WTC11 (cell line): ENCODE measurements at regions not wholly inside any gene's neighbourhood (a gene's known extent, or its start where the extent isn't known, plus 50 kb on each side); places are given as distances from the start of the nearest gene placed in this dataset.

Experiments
- ATAC-seq: fragments of 200-7000 bp; cut with Tn5 transposase; 2 replicates; pipeline ENCODE4 v1.10.0; 2021; ENCODE audit warnings: mild to moderate bottlenecking, moderate library complexity
- CTCF ChIA-PET: fragments of 300-600 bp; sonication (Branson Sonifier 250); formaldehyde crosslinking; loops from one replicate; lab custom pipeline; 2021; ENCODE audit warnings: antibody characterized with exemption; lab: Charles Lee
- POLR2A ChIA-PET: fragments of 350-600 bp; sonication (Branson Sonifier 250); formaldehyde crosslinking; loops from one replicate; lab custom pipeline; 2021; ENCODE audit warnings: antibody characterized with exemption; lab: Charles Lee
- DNase-seq: peaks from one replicate; pipeline ENCODE4 v3.0.0; 2021; ENCODE audit warnings: low spot score
- H3K27ac Mint-ChIP-seq: 2 replicates; pipeline ENCODE4 v1.8.0; 2021; ENCODE audit warnings: mixed read lengths
- H3K27me3 Mint-ChIP-seq: 2 replicates; pipeline ENCODE4 v1.8.0; 2021; ENCODE audit warnings: low read depth, mild to moderate bottlenecking, moderate library complexity, mixed read lengths
- H3K36me3 Mint-ChIP-seq: 2 replicates; pipeline ENCODE4 v1.8.0; 2021; ENCODE audit warnings: mixed read lengths
- H3K4me1 Mint-ChIP-seq: 2 replicates; pipeline ENCODE4 v1.8.0; 2022; ENCODE audit warnings: mixed read lengths
- H3K4me3 Mint-ChIP-seq: 2 replicates; pipeline ENCODE4 v1.8.0; 2021; ENCODE audit warnings: mild to moderate bottlenecking, moderate library complexity, mixed read lengths
- H3K9me3 Mint-ChIP-seq: 2 replicates; pipeline ENCODE4 v1.8.0; 2021; ENCODE audit warnings: mixed read lengths
- EMX1 ChIP-seq: fragments of 250-450 bp; sonication (Bioruptor Pico); IDR thresholded peaks from 2 replicates; pipeline ENCODE4 v1.8.0; 2021; ENCODE audit warnings: mild to moderate bottlenecking
- FOXP1 ChIP-seq: sonication (generic); formaldehyde crosslinking; IDR thresholded peaks from 2 replicates; pipeline ENCODE4 v1.8.0; 2022; ENCODE audit warnings: missing genetic modification reagents, mild to moderate bottlenecking, moderate library complexity, borderline replicate concordance
- GABPB1 ChIP-seq: sonication (generic); formaldehyde crosslinking; IDR thresholded peaks from 2 replicates; pipeline ENCODE4 v1.8.1; 2023; ENCODE audit warnings: mild to moderate bottlenecking, missing genetic modification reagents
- MYBL2 ChIP-seq: sonication (generic); formaldehyde crosslinking; IDR thresholded peaks from 2 replicates; pipeline ENCODE4 v1.8.1; 2023; ENCODE audit warnings: mild to moderate bottlenecking, moderate library complexity, missing genetic modification reagents
- NR3C1 ChIP-seq: sonication (generic); formaldehyde crosslinking; conservative IDR thresholded peaks from 2 replicates; pipeline ENCODE4 v1.8.1; 2023; ENCODE audit warnings: low read depth, mild to moderate bottlenecking, missing genetic modification reagents
- RELA ChIP-seq: sonication (generic); formaldehyde crosslinking; IDR thresholded peaks from 2 replicates; pipeline ENCODE4 v1.8.1; 2022; ENCODE audit warnings: missing genetic modification reagents, mild to moderate bottlenecking, borderline replicate concordance
- SMAD4 ChIP-seq: sonication (generic); formaldehyde crosslinking; IDR thresholded peaks from 2 replicates; pipeline ENCODE4 v1.8.0; 2022; ENCODE audit warnings: mild to moderate bottlenecking, missing genetic modification reagents
- TEAD1 ChIP-seq: sonication (generic); formaldehyde crosslinking; IDR thresholded peaks from 2 replicates; pipeline ENCODE4 v1.8.0; 2022; ENCODE audit warnings: mild to moderate bottlenecking, missing genetic modification reagents
- ZBTB21 ChIP-seq: sonication (generic); formaldehyde crosslinking; IDR thresholded peaks from 2 replicates; pipeline ENCODE4 v1.8.1; 2023; ENCODE audit warnings: mild to moderate bottlenecking, missing genetic modification reagents, borderline replicate concordance
- ZNF219 ChIP-seq: sonication (generic); formaldehyde crosslinking; IDR thresholded peaks from 2 replicates; pipeline ENCODE4 v1.8.0; 2023; ENCODE audit warnings: missing genetic modification reagents, mild to moderate bottlenecking, borderline replicate concordance
- ZNF671 ChIP-seq: fragments of 250-450 bp; sonication (Bioruptor Pico); IDR thresholded peaks from 2 replicates; pipeline ENCODE4 v1.8.0; 2021; ENCODE audit warnings: mild to moderate bottlenecking
- TF ChIP-seq, protein P1 (sequence below): fragments of 250-450 bp; sonication (Bioruptor Pico); IDR thresholded peaks from 2 replicates; pipeline ENCODE4 v1.9.0; 2021; ENCODE audit warnings: mild to moderate bottlenecking
- TF ChIP-seq, protein P2 (sequence below): sonication (generic); formaldehyde crosslinking; IDR thresholded peaks from 2 replicates; pipeline ENCODE4 v1.8.0; 2023; ENCODE audit warnings: mild to moderate bottlenecking, missing genetic modification reagents
- TF ChIP-seq, protein P3 (sequence below): sonication (generic); formaldehyde crosslinking; IDR thresholded peaks from 2 replicates; pipeline ENCODE4 v1.8.0; 2022; ENCODE audit warnings: mild to moderate bottlenecking, missing genetic modification reagents
- TF ChIP-seq, protein P4 (sequence below): sonication (generic); formaldehyde crosslinking; IDR thresholded peaks from 2 replicates; pipeline ENCODE4 v1.8.0; 2023; ENCODE audit warnings: missing genetic modification reagents, mild to moderate bottlenecking, borderline replicate concordance
- TF ChIP-seq, protein P5 (sequence below): sonication (generic); formaldehyde crosslinking; conservative IDR thresholded peaks from 2 replicates; pipeline ENCODE4 v1.8.1; 2022; ENCODE audit warnings: mild to moderate bottlenecking, missing genetic modification reagents
- TF ChIP-seq, protein P6 (sequence below): sonication (generic); formaldehyde crosslinking; IDR thresholded peaks from 2 replicates; pipeline ENCODE4 v1.8.0; 2022; ENCODE audit warnings: mild to moderate bottlenecking, missing genetic modification reagents
- TF ChIP-seq, protein P7 (sequence below): sonication (generic); formaldehyde crosslinking; IDR thresholded peaks from 2 replicates; pipeline ENCODE4 v1.8.1; 2022; ENCODE audit warnings: low read depth, missing genetic modification reagents, borderline replicate concordance
- TF ChIP-seq, protein P8 (sequence below): sonication (generic); formaldehyde crosslinking; IDR thresholded peaks from 2 replicates; pipeline ENCODE4 v1.8.1; 2023; ENCODE audit warnings: mild to moderate bottlenecking, missing genetic modification reagents, moderate library complexity

DNA sequence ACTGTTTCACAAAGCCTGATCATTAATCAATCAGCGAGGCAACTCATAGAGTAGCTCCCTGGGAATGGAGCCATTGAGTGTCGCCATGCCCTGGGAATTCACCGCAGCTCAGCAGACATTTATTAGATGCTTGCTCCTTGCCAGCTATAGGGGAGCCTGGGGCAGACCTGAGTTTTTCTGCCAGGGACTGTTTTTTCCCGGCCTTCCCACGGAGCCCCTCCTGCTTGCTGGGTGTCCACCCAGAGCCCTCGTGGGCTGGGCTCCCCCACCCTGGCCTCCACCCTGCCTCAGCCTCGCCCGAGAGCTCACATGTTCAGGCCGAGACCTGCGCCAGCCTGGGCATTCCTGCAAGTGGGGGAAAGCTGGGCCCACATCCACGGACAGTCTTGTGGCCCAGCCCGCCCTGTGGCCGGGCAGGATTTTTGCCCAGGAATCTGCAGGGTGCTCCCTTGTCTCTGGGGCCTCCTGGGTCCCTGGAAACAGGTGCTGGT lies 64.9 kb downstream of the SMIM38 start:
- DNase-seq: peak; percentile 2
- ChIA-PET POLR2A (no interaction called here), CTCF (interaction anchor here (0.9 to 2.3 kb wide), 2 partner anchors 89 to 119 kb away, joined by 3 to 10 read pairs; no protein-coding TSS in a partner anchor)

DNA sequence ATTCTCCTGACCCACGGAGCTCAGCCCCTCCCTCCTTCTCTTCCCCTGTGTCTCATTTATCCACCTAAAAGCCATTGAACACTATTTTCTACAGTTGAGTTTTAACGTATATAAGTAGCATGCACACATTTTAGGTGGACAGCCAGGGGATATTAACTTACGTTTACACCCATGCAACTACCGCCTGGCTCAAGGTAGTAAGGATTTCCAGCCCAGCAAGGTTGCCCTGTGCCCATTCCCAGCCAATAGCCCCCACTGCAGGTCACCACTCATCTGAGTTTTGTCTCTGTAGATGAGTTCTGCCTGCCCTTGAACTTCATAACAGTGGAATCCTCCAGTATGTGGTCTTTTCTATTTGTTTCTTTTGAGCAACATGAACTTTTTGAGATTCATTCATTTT lies 65.4 kb downstream of the SMIM38 start:
- ChIA-PET CTCF (interaction anchor here (0.9 to 2.3 kb wide), 2 partner anchors 90 to 120 kb away, joined by 3 to 10 read pairs; no protein-coding TSS in a partner anchor), POLR2A (no interaction called here)
- DNase-seq (peak; percentile 4), ATAC-seq (no peak)
- no peaks in the 10 kb centered on the region for H3K36me3 Mint-ChIP-seq
- H3K9me3 Mint-ChIP-seq: no peaks in the 10 kb centered on the region
- H3K27ac Mint-ChIP-seq: no peak overlapping the region
- no peaks in the 10 kb centered on the region for H3K4me1 Mint-ChIP-seq
- H3K27me3 Mint-ChIP-seq: no peaks in the 10 kb centered on the region
- no peak overlapping the region for H3K4me3 Mint-ChIP-seq
- no peak for TF ChIP-seq EMX1 (CRISPR knock-in tag)
- TF ChIP-seq, protein P1, sequence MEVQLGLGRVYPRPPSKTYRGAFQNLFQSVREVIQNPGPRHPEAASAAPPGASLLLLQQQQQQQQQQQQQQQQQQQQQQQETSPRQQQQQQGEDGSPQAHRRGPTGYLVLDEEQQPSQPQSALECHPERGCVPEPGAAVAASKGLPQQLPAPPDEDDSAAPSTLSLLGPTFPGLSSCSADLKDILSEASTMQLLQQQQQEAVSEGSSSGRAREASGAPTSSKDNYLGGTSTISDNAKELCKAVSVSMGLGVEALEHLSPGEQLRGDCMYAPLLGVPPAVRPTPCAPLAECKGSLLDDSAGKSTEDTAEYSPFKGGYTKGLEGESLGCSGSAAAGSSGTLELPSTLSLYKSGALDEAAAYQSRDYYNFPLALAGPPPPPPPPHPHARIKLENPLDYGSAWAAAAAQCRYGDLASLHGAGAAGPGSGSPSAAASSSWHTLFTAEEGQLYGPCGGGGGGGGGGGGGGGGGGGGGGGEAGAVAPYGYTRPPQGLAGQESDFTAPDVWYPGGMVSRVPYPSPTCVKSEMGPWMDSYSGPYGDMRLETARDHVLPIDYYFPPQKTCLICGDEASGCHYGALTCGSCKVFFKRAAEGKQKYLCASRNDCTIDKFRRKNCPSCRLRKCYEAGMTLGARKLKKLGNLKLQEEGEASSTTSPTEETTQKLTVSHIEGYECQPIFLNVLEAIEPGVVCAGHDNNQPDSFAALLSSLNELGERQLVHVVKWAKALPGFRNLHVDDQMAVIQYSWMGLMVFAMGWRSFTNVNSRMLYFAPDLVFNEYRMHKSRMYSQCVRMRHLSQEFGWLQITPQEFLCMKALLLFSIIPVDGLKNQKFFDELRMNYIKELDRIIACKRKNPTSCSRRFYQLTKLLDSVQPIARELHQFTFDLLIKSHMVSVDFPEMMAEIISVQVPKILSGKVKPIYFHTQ: no peak
- TF ChIP-seq, protein P2, sequence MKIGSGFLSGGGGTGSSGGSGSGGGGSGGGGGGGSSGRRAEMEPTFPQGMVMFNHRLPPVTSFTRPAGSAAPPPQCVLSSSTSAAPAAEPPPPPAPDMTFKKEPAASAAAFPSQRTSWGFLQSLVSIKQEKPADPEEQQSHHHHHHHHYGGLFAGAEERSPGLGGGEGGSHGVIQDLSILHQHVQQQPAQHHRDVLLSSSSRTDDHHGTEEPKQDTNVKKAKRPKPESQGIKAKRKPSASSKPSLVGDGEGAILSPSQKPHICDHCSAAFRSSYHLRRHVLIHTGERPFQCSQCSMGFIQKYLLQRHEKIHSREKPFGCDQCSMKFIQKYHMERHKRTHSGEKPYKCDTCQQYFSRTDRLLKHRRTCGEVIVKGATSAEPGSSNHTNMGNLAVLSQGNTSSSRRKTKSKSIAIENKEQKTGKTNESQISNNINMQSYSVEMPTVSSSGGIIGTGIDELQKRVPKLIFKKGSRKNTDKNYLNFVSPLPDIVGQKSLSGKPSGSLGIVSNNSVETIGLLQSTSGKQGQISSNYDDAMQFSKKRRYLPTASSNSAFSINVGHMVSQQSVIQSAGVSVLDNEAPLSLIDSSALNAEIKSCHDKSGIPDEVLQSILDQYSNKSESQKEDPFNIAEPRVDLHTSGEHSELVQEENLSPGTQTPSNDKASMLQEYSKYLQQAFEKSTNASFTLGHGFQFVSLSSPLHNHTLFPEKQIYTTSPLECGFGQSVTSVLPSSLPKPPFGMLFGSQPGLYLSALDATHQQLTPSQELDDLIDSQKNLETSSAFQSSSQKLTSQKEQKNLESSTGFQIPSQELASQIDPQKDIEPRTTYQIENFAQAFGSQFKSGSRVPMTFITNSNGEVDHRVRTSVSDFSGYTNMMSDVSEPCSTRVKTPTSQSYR: no peak

More for the DNA sequence above, 64.9 kb downstream of the SMIM38 start:
- H3K36me3 Mint-ChIP-seq: no peaks in the 10 kb centered on the region
- H3K4me3 Mint-ChIP-seq: no peak overlapping the region
- H3K27me3 Mint-ChIP-seq: no peaks in the 10 kb centered on the region
- TF ChIP-seq ZNF671 (CRISPR knock-in tag): no peak
- TF ChIP-seq, protein P3, sequence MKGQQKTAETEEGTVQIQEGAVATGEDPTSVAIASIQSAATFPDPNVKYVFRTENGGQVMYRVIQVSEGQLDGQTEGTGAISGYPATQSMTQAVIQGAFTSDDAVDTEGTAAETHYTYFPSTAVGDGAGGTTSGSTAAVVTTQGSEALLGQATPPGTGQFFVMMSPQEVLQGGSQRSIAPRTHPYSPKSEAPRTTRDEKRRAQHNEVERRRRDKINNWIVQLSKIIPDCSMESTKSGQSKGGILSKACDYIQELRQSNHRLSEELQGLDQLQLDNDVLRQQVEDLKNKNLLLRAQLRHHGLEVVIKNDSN: no peak
- TF ChIP-seq, protein P4, sequence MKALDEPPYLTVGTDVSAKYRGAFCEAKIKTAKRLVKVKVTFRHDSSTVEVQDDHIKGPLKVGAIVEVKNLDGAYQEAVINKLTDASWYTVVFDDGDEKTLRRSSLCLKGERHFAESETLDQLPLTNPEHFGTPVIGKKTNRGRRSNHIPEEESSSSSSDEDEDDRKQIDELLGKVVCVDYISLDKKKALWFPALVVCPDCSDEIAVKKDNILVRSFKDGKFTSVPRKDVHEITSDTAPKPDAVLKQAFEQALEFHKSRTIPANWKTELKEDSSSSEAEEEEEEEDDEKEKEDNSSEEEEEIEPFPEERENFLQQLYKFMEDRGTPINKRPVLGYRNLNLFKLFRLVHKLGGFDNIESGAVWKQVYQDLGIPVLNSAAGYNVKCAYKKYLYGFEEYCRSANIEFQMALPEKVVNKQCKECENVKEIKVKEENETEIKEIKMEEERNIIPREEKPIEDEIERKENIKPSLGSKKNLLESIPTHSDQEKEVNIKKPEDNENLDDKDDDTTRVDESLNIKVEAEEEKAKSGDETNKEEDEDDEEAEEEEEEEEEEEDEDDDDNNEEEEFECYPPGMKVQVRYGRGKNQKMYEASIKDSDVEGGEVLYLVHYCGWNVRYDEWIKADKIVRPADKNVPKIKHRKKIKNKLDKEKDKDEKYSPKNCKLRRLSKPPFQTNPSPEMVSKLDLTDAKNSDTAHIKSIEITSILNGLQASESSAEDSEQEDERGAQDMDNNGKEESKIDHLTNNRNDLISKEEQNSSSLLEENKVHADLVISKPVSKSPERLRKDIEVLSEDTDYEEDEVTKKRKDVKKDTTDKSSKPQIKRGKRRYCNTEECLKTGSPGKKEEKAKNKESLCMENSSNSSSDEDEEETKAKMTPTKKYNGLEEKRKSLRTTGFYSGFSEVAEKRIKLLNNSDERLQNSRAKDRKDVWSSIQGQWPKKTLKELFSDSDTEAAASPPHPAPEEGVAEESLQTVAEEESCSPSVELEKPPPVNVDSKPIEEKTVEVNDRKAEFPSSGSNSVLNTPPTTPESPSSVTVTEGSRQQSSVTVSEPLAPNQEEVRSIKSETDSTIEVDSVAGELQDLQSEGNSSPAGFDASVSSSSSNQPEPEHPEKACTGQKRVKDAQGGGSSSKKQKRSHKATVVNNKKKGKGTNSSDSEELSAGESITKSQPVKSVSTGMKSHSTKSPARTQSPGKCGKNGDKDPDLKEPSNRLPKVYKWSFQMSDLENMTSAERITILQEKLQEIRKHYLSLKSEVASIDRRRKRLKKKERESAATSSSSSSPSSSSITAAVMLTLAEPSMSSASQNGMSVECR (CRISPR knock-in tag): no peak
- no peak for TF ChIP-seq FOXP1 (CRISPR knock-in tag)
- TF ChIP-seq, protein P5, sequence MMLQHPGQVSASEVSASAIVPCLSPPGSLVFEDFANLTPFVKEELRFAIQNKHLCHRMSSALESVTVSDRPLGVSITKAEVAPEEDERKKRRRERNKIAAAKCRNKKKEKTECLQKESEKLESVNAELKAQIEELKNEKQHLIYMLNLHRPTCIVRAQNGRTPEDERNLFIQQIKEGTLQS: no peak
- TF ChIP-seq NR3C1 (CRISPR knock-in tag): no peak
- TF ChIP-seq RELA (CRISPR knock-in tag): no peak
- TF ChIP-seq, protein P6, sequence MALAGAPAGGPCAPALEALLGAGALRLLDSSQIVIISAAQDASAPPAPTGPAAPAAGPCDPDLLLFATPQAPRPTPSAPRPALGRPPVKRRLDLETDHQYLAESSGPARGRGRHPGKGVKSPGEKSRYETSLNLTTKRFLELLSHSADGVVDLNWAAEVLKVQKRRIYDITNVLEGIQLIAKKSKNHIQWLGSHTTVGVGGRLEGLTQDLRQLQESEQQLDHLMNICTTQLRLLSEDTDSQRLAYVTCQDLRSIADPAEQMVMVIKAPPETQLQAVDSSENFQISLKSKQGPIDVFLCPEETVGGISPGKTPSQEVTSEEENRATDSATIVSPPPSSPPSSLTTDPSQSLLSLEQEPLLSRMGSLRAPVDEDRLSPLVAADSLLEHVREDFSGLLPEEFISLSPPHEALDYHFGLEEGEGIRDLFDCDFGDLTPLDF (CRISPR knock-in tag): no peak
- TF ChIP-seq SMAD4: no peak
- no peak for TF ChIP-seq ZNF219
- no peak for TF ChIP-seq ZBTB21
- TF ChIP-seq MYBL2 (CRISPR knock-in tag): no peak
- TF ChIP-seq, protein P7, sequence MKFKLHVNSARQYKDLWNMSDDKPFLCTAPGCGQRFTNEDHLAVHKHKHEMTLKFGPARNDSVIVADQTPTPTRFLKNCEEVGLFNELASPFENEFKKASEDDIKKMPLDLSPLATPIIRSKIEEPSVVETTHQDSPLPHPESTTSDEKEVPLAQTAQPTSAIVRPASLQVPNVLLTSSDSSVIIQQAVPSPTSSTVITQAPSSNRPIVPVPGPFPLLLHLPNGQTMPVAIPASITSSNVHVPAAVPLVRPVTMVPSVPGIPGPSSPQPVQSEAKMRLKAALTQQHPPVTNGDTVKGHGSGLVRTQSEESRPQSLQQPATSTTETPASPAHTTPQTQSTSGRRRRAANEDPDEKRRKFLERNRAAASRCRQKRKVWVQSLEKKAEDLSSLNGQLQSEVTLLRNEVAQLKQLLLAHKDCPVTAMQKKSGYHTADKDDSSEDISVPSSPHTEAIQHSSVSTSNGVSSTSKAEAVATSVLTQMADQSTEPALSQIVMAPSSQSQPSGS (CRISPR knock-in tag): no peak
- TF ChIP-seq, protein P8, sequence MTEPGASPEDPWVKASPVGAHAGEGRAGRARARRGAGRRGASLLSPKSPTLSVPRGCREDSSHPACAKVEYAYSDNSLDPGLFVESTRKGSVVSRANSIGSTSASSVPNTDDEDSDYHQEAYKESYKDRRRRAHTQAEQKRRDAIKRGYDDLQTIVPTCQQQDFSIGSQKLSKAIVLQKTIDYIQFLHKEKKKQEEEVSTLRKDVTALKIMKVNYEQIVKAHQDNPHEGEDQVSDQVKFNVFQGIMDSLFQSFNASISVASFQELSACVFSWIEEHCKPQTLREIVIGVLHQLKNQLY (CRISPR knock-in tag): no peak
- no peak for TF ChIP-seq TEAD1
- TF ChIP-seq GABPB1 (CRISPR knock-in tag): no peak
- TF ChIP-seq, all 79 proteins: peak for 0
- Mint-ChIP-seq H3K4me1 (no peaks in the 10 kb centered on the region), H3K9me3 (no peaks in the 10 kb centered on the region), H3K27ac (no peak overlapping the region)
- no peak for ATAC-seq
